ENCODE measurements at regions not wholly inside any gene's neighbourhood (a gene's known extent, or its start where the extent isn't known, plus 50 kb on each side); places are given as distances from the start of the nearest gene placed in this dataset.

GRCh38 chr14:27050208-27050607 is 452.4 kb upstream of the NOVA1 start:
- ATAC-seq (ENCODE audit: insufficient read depth, low FRiP score) = no peak

GRCh38 chr14:27056586-27056985 is 458.8 kb upstream of the NOVA1 start:
- Histone ChIP-seq H3K9ac (ENCODE audit: insufficient read depth in 1 of 2, low read length in 2 of 2) (no peak overlapping the region), H3K4me3 (no peak overlapping the region), H3K9me3 (ENCODE audit: control insufficient read depth in 4 of 4, insufficient read depth in 3 of 4, low read length in 3 of 4) (no peaks in the 10 kb centered on the region), H3K36me3 (ENCODE audit: control insufficient read depth in 4 of 4, insufficient read depth in 4 of 4, low read length in 4 of 4) (no peaks in the 10 kb centered on the region), H3K27ac (ENCODE audit: low read depth in 1 of 2, low read length in 1 of 2) (no peak overlapping the region), H3K27me3 (ENCODE audit: control insufficient read depth in 3 of 3, insufficient read depth in 3 of 3, low read length in 2 of 3) (no peaks in the 10 kb centered on the region), H3K4me1 (ENCODE audit: control insufficient read depth in 5 of 5, insufficient read depth in 5 of 5, low read length in 5 of 5) (no peaks in the 10 kb centered on the region)
- no peak for ATAC-seq (ENCODE audit: insufficient read depth, low FRiP score)
- WGBS, 2 donors = 81 to 82% methylated on average over 1 of the region's 1 CpG
- DNase-seq = peak in 2 of 3 donors; percentile 26 to 46
- no peak for TF ChIP-seq CTCF (IDR thresholded peaks at IDR 0.05; ENCODE audit: control extremely low read depth, extremely low read depth)

More at GRCh38 chr14:27050208-27050607, 452.4 kb upstream of the NOVA1 start:
- Histone ChIP-seq H3K9me3 (ENCODE audit: control insufficient read depth in 4 of 4, insufficient read depth in 3 of 4, low read length in 3 of 4) (no peaks in the 10 kb centered on the region), H3K4me1 (ENCODE audit: control insufficient read depth in 5 of 5, insufficient read depth in 5 of 5, low read length in 5 of 5) (no peaks in the 10 kb centered on the region), H3K27ac (ENCODE audit: low read depth in 1 of 2, low read length in 1 of 2) (no peak overlapping the region), H3K27me3 (ENCODE audit: control insufficient read depth in 3 of 3, insufficient read depth in 3 of 3, low read length in 2 of 3) (no peaks in the 10 kb centered on the region), H3K36me3 (ENCODE audit: control insufficient read depth in 4 of 4, insufficient read depth in 4 of 4, low read length in 4 of 4) (no peaks in the 10 kb centered on the region), H3K9ac (ENCODE audit: insufficient read depth in 1 of 2, low read length in 2 of 2) (no peak overlapping the region), H3K4me3 (no peak overlapping the region)
- no peak for TF ChIP-seq CTCF (IDR thresholded peaks at IDR 0.05; ENCODE audit: control extremely low read depth, extremely low read depth)
- DNase-seq = no peak

- no peak overlapping the region for H3K9ac ChIP-seq (ENCODE audit: insufficient read depth in 1 of 2, low read length in 2 of 2)
- H3K4me1 ChIP-seq (ENCODE audit: control insufficient read depth in 5 of 5, insufficient read depth in 5 of 5, low read length in 5 of 5) = no peaks in the 10 kb centered on the region
- H3K27me3 ChIP-seq (ENCODE audit: control insufficient read depth in 3 of 3, insufficient read depth in 3 of 3, low read length in 2 of 3) = no peaks in the 10 kb centered on the region
- DNase-seq (no peak), ATAC-seq (ENCODE audit: insufficient read depth, low FRiP score) (no peak)
- H3K27ac ChIP-seq (ENCODE audit: low read depth in 1 of 2, low read length in 1 of 2) = no peak overlapping the region
- WGBS, 2 donors = 84 to 85% methylated on average over 2 of the region's 2 CpGs
- TF ChIP-seq CTCF (IDR thresholded peaks at IDR 0.05; ENCODE audit: control extremely low read depth, extremely low read depth) = no peak
- H3K4me3 ChIP-seq = no peak overlapping the region
- no peaks in the 10 kb centered on the region for H3K9me3 ChIP-seq (ENCODE audit: control insufficient read depth in 4 of 4, insufficient read depth in 3 of 4, low read length in 3 of 4)
- H3K36me3 ChIP-seq (ENCODE audit: control insufficient read depth in 4 of 4, insufficient read depth in 4 of 4, low read length in 4 of 4) = no peaks in the 10 kb centered on the region
Measured at GRCh38 chr14:27061299-27061698, 463.5 kb upstream of the NOVA1 start.

GRCh38 chr14:27063959-27064358 is 466.1 kb upstream of the NOVA1 start:
- DNase-seq (no peak), ATAC-seq (ENCODE audit: insufficient read depth, low FRiP score) (no peak)
- no peak overlapping the region for H3K27ac ChIP-seq (ENCODE audit: low read depth in 1 of 2, low read length in 1 of 2)
- H3K4me1 ChIP-seq (ENCODE audit: control insufficient read depth in 5 of 5, insufficient read depth in 5 of 5, low read length in 5 of 5) = no peaks in the 10 kb centered on the region
- no peaks in the 10 kb centered on the region for H3K27me3 ChIP-seq (ENCODE audit: control insufficient read depth in 3 of 3, insufficient read depth in 3 of 3, low read length in 2 of 3)
- no peak overlapping the region for H3K9ac ChIP-seq (ENCODE audit: insufficient read depth in 1 of 2, low read length in 2 of 2)
- H3K9me3 ChIP-seq (ENCODE audit: control insufficient read depth in 4 of 4, insufficient read depth in 3 of 4, low read length in 3 of 4) = no peaks in the 10 kb centered on the region
- no peak for TF ChIP-seq CTCF (IDR thresholded peaks at IDR 0.05; ENCODE audit: control extremely low read depth, extremely low read depth)
- H3K36me3 ChIP-seq (ENCODE audit: control insufficient read depth in 4 of 4, insufficient read depth in 4 of 4, low read length in 4 of 4) = no peaks in the 10 kb centered on the region
- no peak overlapping the region for H3K4me3 ChIP-seq

Data from lung (tissue), 11 donors.